ENCODE measurements at regions not wholly inside any gene's neighbourhood (a gene's known extent, or its start where the extent isn't known, plus 50 kb on each side); places are given as distances from the start of the nearest gene placed in this dataset.

- H3K27me3 ChIP-seq (ENCODE audit: insufficient read depth, low read length) = peaks cover 41% of the 10 kb centered on the region
- no peak overlapping the region for H3K9ac ChIP-seq (ENCODE audit: low read depth, low read length)
- no peak overlapping the region for H3K27ac ChIP-seq (ENCODE audit: low read length)
- H3K4me3 ChIP-seq (ENCODE audit: low read length) = no peak overlapping the region
- H3K9me3 ChIP-seq (ENCODE audit: insufficient read depth, low read depth, low read length) = no peaks in the 10 kb centered on the region
- H3K36me3 ChIP-seq (ENCODE audit: insufficient read depth, low read depth, low read length) = no peaks in the 10 kb centered on the region
- peaks cover 13% of the 10 kb centered on the region; the same call in 1 of the 2 replicates for H3K4me1 ChIP-seq (ENCODE audit: insufficient read depth, low read length)
Measured at GRCh38 chr7:155228459-155228845, 69.2 kb upstream of the INSIG1 start.

DNA sequence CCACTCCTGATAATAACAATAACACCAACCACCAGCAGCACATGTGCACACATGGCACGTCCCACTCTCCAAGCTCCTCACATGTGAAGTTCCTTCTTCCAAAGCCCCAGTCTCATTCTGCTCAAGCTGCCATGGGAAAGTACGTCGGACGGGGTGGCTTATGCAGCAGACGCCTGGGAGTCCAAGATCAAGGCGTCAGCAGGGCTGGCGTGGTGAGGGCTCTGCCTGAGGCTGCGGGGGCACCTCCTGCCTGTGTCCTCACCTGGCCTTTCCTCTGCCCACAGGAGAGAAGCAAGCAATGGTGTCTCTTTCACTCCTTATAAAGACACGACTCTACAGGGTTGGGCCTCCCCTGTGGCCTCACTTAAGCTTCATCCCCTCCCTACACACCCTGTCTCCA lies 68.8 kb upstream of the INSIG1 start:
- Histone ChIP-seq H3K27me3 (ENCODE audit: insufficient read depth, low read length) (peaks cover 41% of the 10 kb centered on the region), H3K9ac (ENCODE audit: low read depth, low read length) (no peak overlapping the region), H3K4me1 (ENCODE audit: insufficient read depth, low read length) (peaks cover 13% of the 10 kb centered on the region; the same call in 1 of the 2 replicates), H3K27ac (ENCODE audit: low read length) (no peak overlapping the region), H3K36me3 (ENCODE audit: insufficient read depth, low read depth, low read length) (no peaks in the 10 kb centered on the region), H3K4me3 (ENCODE audit: low read length) (no peak overlapping the region), H3K9me3 (ENCODE audit: insufficient read depth, low read depth, low read length) (no peaks in the 10 kb centered on the region)

DNA sequence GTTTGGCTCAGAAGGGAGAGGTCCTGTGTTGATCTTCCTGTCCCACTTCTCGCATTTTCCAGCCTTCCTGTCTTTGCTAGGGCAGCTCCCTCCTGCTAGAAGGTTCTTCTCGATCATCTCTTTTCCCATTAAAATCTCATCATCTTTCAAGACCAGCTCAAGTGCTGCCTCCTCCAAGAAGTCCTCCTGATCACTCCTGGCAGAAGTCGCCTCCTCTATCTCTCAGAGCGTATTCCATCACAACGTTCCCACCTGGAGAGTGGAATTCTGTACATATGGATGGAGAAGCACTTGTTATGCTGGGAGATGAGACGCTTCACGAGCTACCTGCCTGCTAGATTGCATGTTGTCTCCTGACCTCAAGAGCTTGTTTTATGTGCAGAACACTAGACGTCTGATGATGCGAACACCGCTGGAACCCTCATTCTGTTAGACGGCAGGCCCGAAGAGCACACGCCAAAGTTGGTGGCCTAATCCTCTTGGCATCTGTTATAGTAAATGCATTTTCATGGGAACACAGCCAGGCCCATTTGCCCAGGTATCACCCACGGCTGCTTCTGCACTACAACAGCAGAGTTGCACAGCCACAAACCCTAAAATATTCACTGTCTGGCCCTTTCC lies 68.0 kb upstream of the INSIG1 start:
- Histone ChIP-seq H3K9ac (ENCODE audit: low read depth, low read length) (no peak overlapping the region), H3K27me3 (ENCODE audit: insufficient read depth, low read length) (peaks cover 41% of the 10 kb centered on the region), H3K27ac (ENCODE audit: low read length) (no peak overlapping the region), H3K4me1 (ENCODE audit: insufficient read depth, low read length) (peaks cover 13% of the 10 kb centered on the region; the same call in 1 of the 2 replicates), H3K4me3 (ENCODE audit: low read length) (no peak overlapping the region), H3K9me3 (ENCODE audit: insufficient read depth, low read depth, low read length) (no peaks in the 10 kb centered on the region), H3K36me3 (ENCODE audit: insufficient read depth, low read depth, low read length) (no peaks in the 10 kb centered on the region)

- Histone ChIP-seq H3K36me3 (ENCODE audit: insufficient read depth, low read depth, low read length) (no peaks in the 10 kb centered on the region), H3K9ac (ENCODE audit: low read depth, low read length) (no peak overlapping the region), H3K9me3 (ENCODE audit: insufficient read depth, low read depth, low read length) (no peaks in the 10 kb centered on the region), H3K4me1 (ENCODE audit: insufficient read depth, low read length) (peaks cover 13% of the 10 kb centered on the region; the same call in 1 of the 2 replicates), H3K27me3 (ENCODE audit: insufficient read depth, low read length) (peaks cover 41% of the 10 kb centered on the region), H3K4me3 (ENCODE audit: low read length) (no peak overlapping the region), H3K27ac (ENCODE audit: low read length) (no peak overlapping the region)
Measured at GRCh38 chr7:155230169-155230593, 67.5 kb upstream of the INSIG1 start.

DNA sequence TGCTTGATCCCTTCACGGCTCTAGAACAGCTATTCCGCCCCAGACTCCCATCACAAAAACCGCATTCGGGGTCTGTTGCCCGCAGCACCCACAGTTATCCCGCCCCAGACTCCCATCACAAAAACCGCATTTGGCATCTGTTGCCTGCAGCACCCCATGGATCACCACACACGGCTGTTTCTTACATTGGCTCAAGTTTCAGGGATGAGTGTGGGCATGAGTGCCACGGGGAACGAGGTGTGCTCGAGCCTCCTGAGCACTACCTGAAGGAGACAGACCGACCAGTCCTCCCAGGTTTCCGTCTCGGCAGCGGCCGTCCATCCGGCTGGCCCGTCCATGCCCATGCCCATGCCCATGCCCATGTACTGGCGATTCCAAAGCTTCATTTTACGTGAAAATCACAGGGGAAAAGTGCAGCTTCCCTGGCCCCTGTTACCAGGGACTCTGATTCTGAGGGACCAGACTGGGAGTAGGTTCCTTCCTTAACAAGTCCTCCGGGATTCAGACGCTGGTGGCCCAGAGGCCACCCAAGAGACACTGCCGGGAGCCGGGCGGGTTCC lies 66.4 kb upstream of the INSIG1 start:
- Histone ChIP-seq H3K27ac (ENCODE audit: low read length) (no peak overlapping the region), H3K9me3 (ENCODE audit: insufficient read depth, low read depth, low read length) (no peaks in the 10 kb centered on the region), H3K4me1 (ENCODE audit: insufficient read depth, low read length) (peaks cover 13% of the 10 kb centered on the region; the same call in 1 of the 2 replicates), H3K36me3 (ENCODE audit: insufficient read depth, low read depth, low read length) (no peaks in the 10 kb centered on the region), H3K27me3 (ENCODE audit: insufficient read depth, low read length) (peaks cover 34% of the 10 kb centered on the region), H3K9ac (ENCODE audit: low read depth, low read length) (no peak overlapping the region), H3K4me3 (ENCODE audit: low read length) (no peak overlapping the region)

- H3K27ac ChIP-seq (ENCODE audit: low read length) = no peak overlapping the region
- H3K27me3 ChIP-seq (ENCODE audit: insufficient read depth, low read length) = peaks cover 30% of the 10 kb centered on the region
- H3K4me1 ChIP-seq (ENCODE audit: insufficient read depth, low read length) = peaks cover 13% of the 10 kb centered on the region; the same call in 1 of the 2 replicates
- no peak overlapping the region for H3K4me3 ChIP-seq (ENCODE audit: low read length)
- H3K36me3 ChIP-seq (ENCODE audit: insufficient read depth, low read depth, low read length) = no peaks in the 10 kb centered on the region
- no peaks in the 10 kb centered on the region for H3K9me3 ChIP-seq (ENCODE audit: insufficient read depth, low read depth, low read length)
- no peak overlapping the region for H3K9ac ChIP-seq (ENCODE audit: low read depth, low read length)
Measured at GRCh38 chr7:155231941-155232340, 65.7 kb upstream of the INSIG1 start.

- Histone ChIP-seq H3K36me3 (ENCODE audit: insufficient read depth, low read depth, low read length) (no peaks in the 10 kb centered on the region), H3K27me3 (ENCODE audit: insufficient read depth, low read length) (peaks cover 20% of the 10 kb centered on the region), H3K9ac (ENCODE audit: low read depth, low read length) (no peak overlapping the region), H3K9me3 (ENCODE audit: insufficient read depth, low read depth, low read length) (0 out of 2 replicates have a peak, but pooled peaks cover under 1% of the 10 kb centered on the region), H3K4me1 (ENCODE audit: insufficient read depth, low read length) (peaks cover 6% of the 10 kb centered on the region; the same call in 1 of the 2 replicates), H3K4me3 (ENCODE audit: low read length) (no peak overlapping the region), H3K27ac (ENCODE audit: low read length) (no peak overlapping the region)
Measured at GRCh38 chr7:155232911-155233310, 64.8 kb upstream of the INSIG1 start.

DNA sequence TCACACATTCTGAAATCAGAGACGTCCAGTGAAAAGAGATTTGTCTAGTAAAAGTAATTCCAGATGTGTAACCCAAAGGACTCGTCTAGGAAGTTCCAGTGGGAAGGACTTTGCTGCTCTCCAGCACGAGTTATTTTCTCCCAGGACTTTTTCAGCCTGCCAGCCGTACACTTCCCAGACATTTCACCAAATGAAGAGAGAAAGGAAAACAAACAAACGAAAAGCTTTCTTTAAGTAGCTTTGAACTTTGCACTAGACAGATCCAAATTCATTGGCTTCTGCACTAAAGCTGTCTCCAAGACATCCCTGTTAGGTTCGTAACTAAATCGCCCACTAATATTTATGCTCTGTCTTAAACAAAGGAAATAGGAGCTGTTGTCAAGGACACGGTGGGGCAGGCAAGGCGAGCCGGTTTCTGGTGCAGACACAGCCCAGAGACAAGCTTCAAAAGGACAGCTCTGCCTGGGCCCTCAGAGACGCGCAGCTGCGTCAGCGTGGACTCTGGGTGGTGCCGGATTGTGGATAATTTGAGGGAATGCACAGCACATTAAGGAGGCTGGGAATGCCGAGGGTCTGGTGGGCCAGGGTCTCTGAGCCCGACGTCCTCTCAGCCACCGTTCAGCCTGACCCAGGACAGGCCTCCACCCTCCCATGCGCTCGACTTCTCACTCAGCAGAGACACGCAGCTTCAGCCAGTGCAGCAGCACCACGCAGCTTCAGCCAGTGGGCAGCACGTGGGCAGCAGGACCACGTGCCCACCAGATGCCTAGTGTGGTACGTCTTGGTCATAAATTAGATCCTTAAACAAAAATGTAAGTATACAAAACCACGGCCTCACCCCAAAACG lies 64.1 kb upstream of the INSIG1 start:
- H3K9ac ChIP-seq (ENCODE audit: low read depth, low read length) = no peak overlapping the region
- H3K27ac ChIP-seq (ENCODE audit: low read length) = no peak overlapping the region
- H3K36me3 ChIP-seq (ENCODE audit: insufficient read depth, low read depth, low read length) = no peaks in the 10 kb centered on the region
- H3K4me1 ChIP-seq (ENCODE audit: insufficient read depth, low read length) = peaks cover under 1% of the 10 kb centered on the region; the same call in 1 of the 2 replicates
- H3K4me3 ChIP-seq (ENCODE audit: low read length) = no peak overlapping the region
- 0 out of 2 replicates have a peak, but pooled peaks cover 4% of the 10 kb centered on the region for H3K9me3 ChIP-seq (ENCODE audit: insufficient read depth, low read depth, low read length)
- peaks cover 14% of the 10 kb centered on the region for H3K27me3 ChIP-seq (ENCODE audit: insufficient read depth, low read length)

- H3K27ac ChIP-seq (ENCODE audit: low read length) = no peak overlapping the region
- 0 out of 2 replicates have a peak, but pooled peaks cover 4% of the 10 kb centered on the region for H3K9me3 ChIP-seq (ENCODE audit: insufficient read depth, low read depth, low read length)
- H3K4me1 ChIP-seq (ENCODE audit: insufficient read depth, low read length) = no peaks in the 10 kb centered on the region
- H3K9ac ChIP-seq (ENCODE audit: low read depth, low read length) = no peak overlapping the region
- H3K36me3 ChIP-seq (ENCODE audit: insufficient read depth, low read depth, low read length) = no peaks in the 10 kb centered on the region
- H3K4me3 ChIP-seq (ENCODE audit: low read length) = no peak overlapping the region
- H3K27me3 ChIP-seq (ENCODE audit: insufficient read depth, low read length) = peaks cover 9% of the 10 kb centered on the region
Measured at GRCh38 chr7:155234158-155234492, 63.6 kb upstream of the INSIG1 start.

- H3K27ac ChIP-seq (ENCODE audit: low read length) = no peak overlapping the region
- no peak overlapping the region for H3K4me3 ChIP-seq (ENCODE audit: low read length)
- no peak overlapping the region for H3K9ac ChIP-seq (ENCODE audit: low read depth, low read length)
- H3K4me1 ChIP-seq (ENCODE audit: insufficient read depth, low read length) = no peaks in the 10 kb centered on the region
- H3K36me3 ChIP-seq (ENCODE audit: insufficient read depth, low read depth, low read length) = no peaks in the 10 kb centered on the region
- H3K9me3 ChIP-seq (ENCODE audit: insufficient read depth, low read depth, low read length) = 0 out of 2 replicates have a peak, but pooled peaks cover 4% of the 10 kb centered on the region
- H3K27me3 ChIP-seq (ENCODE audit: insufficient read depth, low read length) = no peaks in the 10 kb centered on the region
Measured at GRCh38 chr7:155234950-155235789, 62.5 kb upstream of the INSIG1 start.

DNA sequence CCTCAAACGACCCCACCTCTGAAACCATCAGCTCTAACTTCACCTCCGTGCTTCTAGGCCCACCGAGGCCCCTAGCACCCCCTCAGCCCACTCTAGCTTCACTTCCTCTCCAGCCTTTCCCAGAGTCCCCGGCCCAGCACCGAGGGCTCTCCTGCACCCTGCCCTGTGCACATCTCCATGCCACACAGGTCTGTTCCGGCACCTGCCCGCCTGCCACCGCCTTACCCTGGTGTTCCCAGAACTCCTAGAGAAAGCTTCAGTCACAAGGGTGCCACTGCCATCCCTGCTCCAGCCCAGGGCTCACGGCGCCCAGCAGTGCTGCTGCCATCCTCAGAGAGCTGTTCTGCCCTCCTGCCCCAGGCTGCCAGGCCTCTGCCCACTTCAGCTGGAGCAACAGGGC lies 61.3 kb upstream of the INSIG1 start:
- Histone ChIP-seq H3K4me1 (ENCODE audit: insufficient read depth, low read length) (no peaks in the 10 kb centered on the region), H3K27ac (ENCODE audit: low read length) (no peak overlapping the region), H3K27me3 (ENCODE audit: insufficient read depth, low read length) (no peaks in the 10 kb centered on the region), H3K4me3 (ENCODE audit: low read length) (no peak overlapping the region), H3K36me3 (ENCODE audit: insufficient read depth, low read depth, low read length) (no peaks in the 10 kb centered on the region), H3K9me3 (ENCODE audit: insufficient read depth, low read depth, low read length) (0 out of 2 replicates have a peak, but pooled peaks cover 4% of the 10 kb centered on the region), H3K9ac (ENCODE audit: low read depth, low read length) (no peak overlapping the region)
